CD4-positive, CD25-positive, alpha-beta regulatory T cell (primary cell): ENCODE measurements at regions not wholly inside any gene's neighbourhood (a gene's known extent, or its start where the extent isn't known, plus 50 kb on each side); places are given as distances from the start of the nearest gene placed in this dataset.

ENCODE experiments used
- ATAC-seq, 2 donors: fragments of 150-1000 bp; cut with Tn5 transposase; one replicate each; pipeline ENCODE4 v1.10.0; 2021; ENCODE audit warnings: low read depth in 2 of 2, moderate number of reproducible peaks in 2 of 2, moderate library complexity in 1 of 2
- DNase-seq, 3 donors: peaks; one replicate each; pipeline versions ENCODE4 v3.0.0 to v3.0.0-alpha.2; 2012 to 2022; ENCODE audit warnings: mixed read lengths in 1 of 3
- H3K27ac ChIP-seq: one replicate; pipeline ENCODE4 v1.7.0; 2013; ENCODE audit warnings: mild to moderate bottlenecking, low read length; ENCODE audit not compliant: insufficient read depth, poor library complexity, severe bottlenecking
- H3K27me3 ChIP-seq: one replicate; pipeline ENCODE4 v1.7.0; 2013; ENCODE audit warnings: low read length; ENCODE audit not compliant: control insufficient read depth, insufficient read depth
- H3K36me3 ChIP-seq: one replicate; pipeline ENCODE4 v1.7.0; 2013; ENCODE audit warnings: mild to moderate bottlenecking, low read length, moderate library complexity; ENCODE audit not compliant: control insufficient read depth, insufficient read depth
- H3K4me1 ChIP-seq: 2 replicates; pipeline ENCODE4 v1.7.0; 2013; ENCODE audit warnings: mild to moderate bottlenecking, low read length; ENCODE audit not compliant: insufficient read depth, control insufficient read depth, poor library complexity, severe bottlenecking
- H3K4me3 ChIP-seq: one replicate; pipeline ENCODE4 v1.7.0; 2013; ENCODE audit warnings: low read depth, mild to moderate bottlenecking, low read length, moderate library complexity
- H3K9me3 ChIP-seq, 2 experiments: 1 replicate in 1 of 2; 2 replicates in 1 of 2; pipeline ENCODE4 v1.7.0; 2013; ENCODE audit warnings: low read length in 2 of 2, mild to moderate bottlenecking in 1 of 2, moderate library complexity in 1 of 2; ENCODE audit not compliant: control insufficient read depth in 2 of 2
- H3K27ac Mint-ChIP-seq, 3 donors: one replicate each; pipeline ENCODE4 v1.8.0; 2020 to 2022; ENCODE audit warnings: mild to moderate bottlenecking in 3 of 3, mixed read lengths in 3 of 3, moderate library complexity in 2 of 3
- H3K27me3 Mint-ChIP-seq: one replicate; pipeline ENCODE4 v1.8.0; 2022; ENCODE audit warnings: mild to moderate bottlenecking, mixed read lengths
- H3K36me3 Mint-ChIP-seq: one replicate; pipeline ENCODE4 v1.8.0; 2020; ENCODE audit warnings: mixed read lengths
- H3K4me1 Mint-ChIP-seq, 4 donors: one replicate each; pipeline ENCODE4 v1.8.0; 2020 to 2022; ENCODE audit warnings: mixed read lengths in 4 of 4, mild to moderate bottlenecking in 1 of 4
- H3K4me3 Mint-ChIP-seq, 4 donors: one replicate each; pipeline ENCODE4 v1.8.0; 2020 to 2022; ENCODE audit warnings: mild to moderate bottlenecking in 4 of 4, mixed read lengths in 4 of 4, moderate library complexity in 3 of 4
- H3K9me3 Mint-ChIP-seq, 7 donors: one replicate each; pipeline ENCODE4 v1.8.0; 2020 to 2022; ENCODE audit warnings: mixed read lengths in 7 of 7, mild to moderate bottlenecking in 3 of 7, moderate library complexity in 2 of 7

- H3K27me3 Mint-ChIP-seq, result no peaks in the 10 kb centered on the region
- no peak overlapping the region for H3K4me3 ChIP-seq
- H3K27ac Mint-ChIP-seq, result no peak overlapping the region
- no peaks in the 10 kb centered on the region for H3K9me3 ChIP-seq
- no peaks in the 10 kb centered on the region for H3K36me3 ChIP-seq
- no peak for ATAC-seq
- no peak overlapping the region for H3K27ac ChIP-seq
- H3K4me1 Mint-ChIP-seq, result no peaks in the 10 kb centered on the region
- H3K36me3 Mint-ChIP-seq, result no peaks in the 10 kb centered on the region
- no peak for DNase-seq
- H3K4me3 Mint-ChIP-seq, result no peak overlapping the region
- H3K9me3 Mint-ChIP-seq, result peaks cover 0 to 7% (median 4%) of the 10 kb centered on the region in 7 donors
- H3K4me1 ChIP-seq, result no peaks in the 10 kb centered on the region
- no peaks in the 10 kb centered on the region for H3K27me3 ChIP-seq
Measured at GRCh38 chr2:22359071-22359672, 1025.8 kb upstream of the KLHL29 start.

- H3K27me3 ChIP-seq, result no peaks in the 10 kb centered on the region
- H3K27ac ChIP-seq, result no peak overlapping the region
- H3K36me3 ChIP-seq, result no peaks in the 10 kb centered on the region
- Mint-ChIP-seq H3K36me3 (no peaks in the 10 kb centered on the region), H3K4me3 (no peak overlapping the region), H3K27me3 (no peaks in the 10 kb centered on the region), H3K9me3 (peaks cover 1 to 12% (median 5%) of the 10 kb centered on the region in 7 donors), H3K4me1 (no peaks in the 10 kb centered on the region), H3K27ac (no peak overlapping the region)
- no peak overlapping the region for H3K4me3 ChIP-seq
- DNase-seq, result no peak
- ATAC-seq, result no peak
- no peaks in the 10 kb centered on the region for H3K4me1 ChIP-seq
- H3K9me3 ChIP-seq, result no peaks in the 10 kb centered on the region
Measured at GRCh38 chr2:22360735-22361374, 1024.1 kb upstream of the KLHL29 start.

GRCh38 chr2:22361571-22361970 is 1023.4 kb upstream of the KLHL29 start:
- no peaks in the 10 kb centered on the region for H3K27me3 Mint-ChIP-seq

DNA sequence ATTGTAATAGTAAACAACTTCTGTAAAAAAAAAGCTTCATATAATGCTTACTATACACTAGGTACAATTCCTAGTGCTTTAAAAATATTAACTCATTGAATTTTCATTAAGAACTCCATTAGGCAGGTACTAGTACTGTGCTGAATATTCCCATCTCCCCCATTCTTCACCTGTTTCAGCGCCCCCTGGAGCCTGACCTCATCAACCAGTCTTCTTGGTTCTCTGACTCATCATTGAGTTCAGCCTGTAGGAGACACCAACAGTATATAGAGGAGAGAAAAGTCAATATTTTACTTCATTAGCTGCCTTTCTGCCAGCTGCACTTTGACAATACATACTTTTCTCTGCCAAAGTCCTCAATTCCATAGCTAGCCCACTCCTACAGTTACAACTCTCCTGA is 1009.9 kb upstream of the KLHL29 start:
- H3K4me1 Mint-ChIP-seq, result no peaks in the 10 kb centered on the region
- no peaks in the 10 kb centered on the region for H3K36me3 ChIP-seq

More at GRCh38 chr2:22361571-22361970, 1023.4 kb upstream of the KLHL29 start:
- no peaks in the 10 kb centered on the region for H3K36me3 ChIP-seq
- H3K4me3 ChIP-seq, result no peak overlapping the region
- H3K27me3 ChIP-seq, result no peaks in the 10 kb centered on the region
- Mint-ChIP-seq H3K36me3 (no peaks in the 10 kb centered on the region), H3K27ac (no peak overlapping the region), H3K9me3 (peaks cover 1 to 12% (median 5%) of the 10 kb centered on the region in 7 donors), H3K4me1 (no peaks in the 10 kb centered on the region), H3K4me3 (peak overlapping the region in 1 of 4 donors; percentile 47)
- DNase-seq (no peak), ATAC-seq (no peak)
- no peak overlapping the region for H3K27ac ChIP-seq
- H3K9me3 ChIP-seq, result no peaks in the 10 kb centered on the region
- H3K4me1 ChIP-seq, result no peaks in the 10 kb centered on the region

DNA sequence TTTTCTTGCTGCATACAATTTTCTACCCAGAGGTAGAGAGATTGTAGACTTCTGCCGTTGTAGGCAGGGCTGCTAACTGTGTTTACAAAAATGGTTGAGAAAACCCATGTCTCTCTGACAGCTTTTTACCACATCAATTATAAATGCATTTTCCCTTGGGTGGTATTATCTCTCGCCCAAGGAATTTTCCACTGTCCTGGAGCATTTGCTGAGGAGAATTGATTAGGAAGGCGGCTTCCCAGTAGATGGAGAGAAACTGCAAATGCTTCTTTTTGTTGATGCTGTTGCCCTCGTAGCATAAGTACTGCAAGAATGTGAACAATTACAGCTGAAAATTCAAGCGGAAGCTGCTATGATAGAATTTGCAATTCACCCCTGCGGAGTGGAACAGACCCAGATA is 1007.7 kb upstream of the KLHL29 start:
- DNase-seq, result no peak
- H3K36me3 ChIP-seq, result no peaks in the 10 kb centered on the region
- Mint-ChIP-seq H3K4me1 (no peaks in the 10 kb centered on the region), H3K9me3 (peaks cover 0 to 15% (median 4%) of the 10 kb centered on the region in 7 donors), H3K27me3 (peaks cover 4% of the 10 kb centered on the region), H3K4me3 (no peak overlapping the region), H3K36me3 (no peaks in the 10 kb centered on the region), H3K27ac (peak overlapping the region in 1 of 3 donors; percentile 35)
- H3K4me3 ChIP-seq, result no peak overlapping the region
- H3K4me1 ChIP-seq, result no peaks in the 10 kb centered on the region
- no peak overlapping the region for H3K27ac ChIP-seq
- no peaks in the 10 kb centered on the region for H3K27me3 ChIP-seq
- no peaks in the 10 kb centered on the region for H3K9me3 ChIP-seq
- no peak for ATAC-seq

More for the DNA sequence above, 1009.9 kb upstream of the KLHL29 start:
- no peaks in the 10 kb centered on the region for H3K36me3 Mint-ChIP-seq
- no peaks in the 10 kb centered on the region for H3K9me3 ChIP-seq
- no peaks in the 10 kb centered on the region for H3K4me1 ChIP-seq
- DNase-seq, result no peak
- no peaks in the 10 kb centered on the region for H3K27me3 ChIP-seq
- no peak overlapping the region for H3K4me3 Mint-ChIP-seq
- peaks cover 0 to 21% (median 4%) of the 10 kb centered on the region in 7 donors for H3K9me3 Mint-ChIP-seq
- no peak overlapping the region for H3K4me3 ChIP-seq
- H3K27ac Mint-ChIP-seq, result no peak overlapping the region
- no peak for ATAC-seq
- no peak overlapping the region for H3K27ac ChIP-seq
- peaks cover 4% of the 10 kb centered on the region for H3K27me3 Mint-ChIP-seq

- DNase-seq, result no peak
- H3K36me3 ChIP-seq, result no peaks in the 10 kb centered on the region
- no peak overlapping the region for H3K27ac ChIP-seq
- Mint-ChIP-seq H3K4me3 (no peak overlapping the region), H3K27me3 (no peaks in the 10 kb centered on the region), H3K27ac (no peak overlapping the region), H3K36me3 (no peaks in the 10 kb centered on the region), H3K9me3 (peaks cover 0 to 15% (median 2%) of the 10 kb centered on the region in 7 donors), H3K4me1 (no peaks in the 10 kb centered on the region)
- no peaks in the 10 kb centered on the region for H3K27me3 ChIP-seq
- no peaks in the 10 kb centered on the region for H3K4me1 ChIP-seq
- no peak for ATAC-seq
- H3K9me3 ChIP-seq, result peaks cover 0 to 8% of the 10 kb centered on the region in 2 experiments
- H3K4me3 ChIP-seq, result no peak overlapping the region
Measured at GRCh38 chr2:22382479-22383169, 1002.4 kb upstream of the KLHL29 start.

- no peaks in the 10 kb centered on the region for H3K36me3 Mint-ChIP-seq
- H3K4me1 Mint-ChIP-seq, result no peaks in the 10 kb centered on the region
- H3K27ac Mint-ChIP-seq, result no peak overlapping the region
- H3K27me3 Mint-ChIP-seq, result no peaks in the 10 kb centered on the region
- Histone ChIP-seq H3K4me1 (no peaks in the 10 kb centered on the region), H3K27me3 (no peaks in the 10 kb centered on the region), H3K27ac (no peak overlapping the region), H3K36me3 (no peaks in the 10 kb centered on the region), H3K4me3 (no peak overlapping the region), H3K9me3 (peaks cover 0 to 6% of the 10 kb centered on the region in 2 experiments)
- no peak for DNase-seq
- ATAC-seq, result no peak
- no peak overlapping the region for H3K4me3 Mint-ChIP-seq
- H3K9me3 Mint-ChIP-seq, result peaks cover 0 to 7% (median 4%) of the 10 kb centered on the region in 7 donors
Measured at GRCh38 chr2:22397847-22398246, 987.1 kb upstream of the KLHL29 start.
